ENCODE measurements at regions not wholly inside any gene's neighbourhood (a gene's known extent, or its start where the extent isn't known, plus 50 kb on each side); places are given as distances from the start of the nearest gene placed in this dataset.

DNA sequence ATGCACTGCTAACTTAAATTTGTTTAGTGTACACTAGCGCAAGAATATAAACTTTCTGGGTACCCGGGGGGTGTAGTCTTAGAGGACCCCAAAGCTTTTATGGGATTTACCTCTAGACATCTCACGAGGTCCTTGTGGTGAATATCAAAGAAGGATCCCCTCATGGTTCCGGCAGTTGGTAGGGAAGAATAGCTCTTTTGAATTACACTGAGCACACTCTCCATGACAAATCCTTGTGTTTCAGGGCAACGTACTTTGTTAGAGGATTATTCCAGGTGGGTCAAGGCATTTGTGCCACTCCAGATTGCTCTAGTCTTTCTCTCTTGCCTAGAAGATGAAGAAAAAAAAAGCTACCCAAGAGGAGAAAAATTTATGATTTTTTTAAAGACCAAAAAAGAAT is 387.6 kb downstream of the PDHA2 start:
- TF ChIP-seq CTCF (IDR thresholded peaks at IDR 0.05 in 2 of 3, conservative IDR thresholded peaks at IDR 0.05 in 1 of 3; ENCODE audit: borderline replicate concordance in 1 of 3, insufficient read depth in 1 of 3, low read depth in 2 of 3, low read length in 2 of 3) (no peak), POLR2AphosphoS5 (IDR thresholded peaks at IDR 0.05; ENCODE audit: low read depth, low read length) (no peak)
- TF ChIP-seq, protein P1, sequence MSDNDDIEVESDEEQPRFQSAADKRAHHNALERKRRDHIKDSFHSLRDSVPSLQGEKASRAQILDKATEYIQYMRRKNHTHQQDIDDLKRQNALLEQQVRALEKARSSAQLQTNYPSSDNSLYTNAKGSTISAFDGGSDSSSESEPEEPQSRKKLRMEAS (IDR thresholded peaks at IDR 0.05): no peak
- TF ChIP-seq, protein P2, sequence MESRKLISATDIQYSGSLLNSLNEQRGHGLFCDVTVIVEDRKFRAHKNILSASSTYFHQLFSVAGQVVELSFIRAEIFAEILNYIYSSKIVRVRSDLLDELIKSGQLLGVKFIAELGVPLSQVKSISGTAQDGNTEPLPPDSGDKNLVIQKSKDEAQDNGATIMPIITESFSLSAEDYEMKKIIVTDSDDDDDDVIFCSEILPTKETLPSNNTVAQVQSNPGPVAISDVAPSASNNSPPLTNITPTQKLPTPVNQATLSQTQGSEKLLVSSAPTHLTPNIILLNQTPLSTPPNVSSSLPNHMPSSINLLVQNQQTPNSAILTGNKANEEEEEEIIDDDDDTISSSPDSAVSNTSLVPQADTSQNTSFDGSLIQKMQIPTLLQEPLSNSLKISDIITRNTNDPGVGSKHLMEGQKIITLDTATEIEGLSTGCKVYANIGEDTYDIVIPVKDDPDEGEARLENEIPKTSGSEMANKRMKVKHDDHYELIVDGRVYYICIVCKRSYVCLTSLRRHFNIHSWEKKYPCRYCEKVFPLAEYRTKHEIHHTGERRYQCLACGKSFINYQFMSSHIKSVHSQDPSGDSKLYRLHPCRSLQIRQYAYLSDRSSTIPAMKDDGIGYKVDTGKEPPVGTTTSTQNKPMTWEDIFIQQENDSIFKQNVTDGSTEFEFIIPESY (IDR thresholded peaks at IDR 0.05; ENCODE audit: extremely low read depth, insufficient replicate concordance, low read length): no peak
